GM12875 (cell line): ENCODE measurements at regions not wholly inside any gene's neighbourhood (a gene's known extent, or its start where the extent isn't known, plus 50 kb on each side); places are given as distances from the start of the nearest gene placed in this dataset.

Experiments
- H3K4me3 ChIP-seq: one replicate; pipeline ENCODE4 v1.5.1; 2011; ENCODE audit warnings: low read depth, low read length, control low read depth
- CTCF ChIP-seq: IDR thresholded peaks from 2 replicates; pipeline ENCODE4 v1.5.1; 2011; ENCODE audit warnings: low read depth, mild to moderate bottlenecking, control low read depth, inconsistent platforms, low read length, moderate library complexity, borderline replicate concordance; ENCODE audit not compliant: insufficient read depth

- no peak for TF ChIP-seq CTCF
- H3K4me3 ChIP-seq = no peak overlapping the region
Observed at GRCh38 chr18:61729322-61729721, 163.5 kb downstream of the RNF152 start.

GRCh38 chr18:61727241-61728193, 165.3 kb downstream of the RNF152 start:
- TF ChIP-seq CTCF = no peak
- no peak overlapping the region for H3K4me3 ChIP-seq

GRCh38 chr18:61724532-61724931, 168.3 kb downstream of the RNF152 start:
- TF ChIP-seq CTCF = no peak
- H3K4me3 ChIP-seq = no peak overlapping the region

- no peak overlapping the region for H3K4me3 ChIP-seq
- no peak for TF ChIP-seq CTCF
Observed at GRCh38 chr18:61722247-61722646, 170.6 kb downstream of the RNF152 start.

- TF ChIP-seq CTCF = no peak
- H3K4me3 ChIP-seq = no peak overlapping the region
Observed at GRCh38 chr18:61720496-61720895, 172.3 kb downstream of the RNF152 start.

GRCh38 chr18:61719671-61720070, 173.1 kb downstream of the RNF152 start:
- H3K4me3 ChIP-seq = no peak overlapping the region
- no peak for TF ChIP-seq CTCF

GRCh38 chr18:61718944-61719343, 173.9 kb downstream of the RNF152 start:
- no peak overlapping the region for H3K4me3 ChIP-seq
- TF ChIP-seq CTCF = no peak
